ENCODE measurements at regions not wholly inside any gene's neighbourhood (a gene's known extent, or its start where the extent isn't known, plus 50 kb on each side); places are given as distances from the start of the nearest gene placed in this dataset.

GRCh38 chr10:104516986-104517385 lies 124.1 kb upstream of the SORCS3 start:
- no TSS peak for BruUV-seq (replicated peaks)
- ChIA-PET CTCF (ENCODE audit: low intra/inter-chr PET ratio, low total read pairs) (no interaction called here), POLR2A (no interaction called here)
- Histone ChIP-seq H3K9ac (ENCODE audit: insufficient read depth, low read depth, low read length) (no peak overlapping the region), H4K20me1 (ENCODE audit: insufficient read depth, low read length) (no peaks in the 10 kb centered on the region), H3K4me1 (ENCODE audit: insufficient read depth, low read length) (no peaks in the 10 kb centered on the region), H2AFZ (ENCODE audit: low read length) (no peak overlapping the region), H3K27ac (ENCODE audit: extremely low read length, insufficient read depth, low read length) (no peak overlapping the region), H3K4me3 (replicated peaks in 1 of 3; ENCODE audit: insufficient read depth in 1 of 3, low read depth in 2 of 3, low read length in 3 of 3) (no peak overlapping the region), H3K36me3 (replicated peaks in 1 of 2; ENCODE audit: control insufficient read depth in 1 of 2, insufficient read depth in 2 of 2, low read length in 2 of 2) (no peaks in the 10 kb centered on the region), H3K9me3 (ENCODE audit: low read length) (no peaks in the 10 kb centered on the region), H3K79me2 (ENCODE audit: insufficient read depth, low read length) (no peaks in the 10 kb centered on the region), H3K4me2 (ENCODE audit: low read depth, low read length) (no peak overlapping the region), H3K27me3 (ENCODE audit: control insufficient read depth in 1 of 2, insufficient read depth in 2 of 2, low read length in 2 of 2) (no peaks in the 10 kb centered on the region; a peak in 2 of 5 replicates)
- TF ChIP-seq SNAPC5 (CRISPR knock-in tag; IDR thresholded peaks at IDR 0.05; ENCODE audit: borderline replicate concordance) (no peak), MIER3 (CRISPR knock-in tag; IDR thresholded peaks at IDR 0.05; ENCODE audit: borderline replicate concordance) (no peak), CSRNP2 (CRISPR knock-in tag; conservative IDR thresholded peaks at IDR 0.05; ENCODE audit: low read depth) (no peak), ZFP82 (CRISPR knock-in tag; IDR thresholded peaks at IDR 0.05; ENCODE audit: borderline replicate concordance) (no peak), ZBTB8A (CRISPR knock-in tag; IDR thresholded peaks at IDR 0.05; ENCODE audit: borderline replicate concordance, low read depth) (no peak)
- intact Hi-C loops (cut with micrococcal nuclease; ENCODE audit: unreplicated experiment), result no loop called here
- ATAC-seq (no peak), FAIRE-seq (no peak), DNase-seq (ENCODE audit: low spot score) (no peak)
- WGBS (ENCODE audit: low lambda C conversion rate), result 0% methylated on average over 1 of the region's 2 CpGs
- in situ Hi-C loops (cut with HindIII; ENCODE audit: extremely low pct_ligation_motif_present, low pct_unique_long_range_greater_than_20kb), result no loop called here

- H3K79me2 ChIP-seq (ENCODE audit: insufficient read depth, low read length), result no peaks in the 10 kb centered on the region
- no peaks in the 10 kb centered on the region for H3K36me3 ChIP-seq (replicated peaks in 1 of 2; ENCODE audit: control insufficient read depth in 1 of 2, insufficient read depth in 2 of 2, low read length in 2 of 2)
- ChIA-PET POLR2A (no interaction called here), CTCF (ENCODE audit: low intra/inter-chr PET ratio, low total read pairs) (no interaction called here)
- DNase-seq (ENCODE audit: low spot score) (no peak), ATAC-seq (no peak), FAIRE-seq (no peak)
- no peaks in the 10 kb centered on the region for H4K20me1 ChIP-seq (ENCODE audit: insufficient read depth, low read length)
- H3K27me3 ChIP-seq (ENCODE audit: control insufficient read depth in 1 of 2, insufficient read depth in 2 of 2, low read length in 2 of 2), result no peaks in the 10 kb centered on the region; a peak in 2 of 5 replicates
- no peaks in the 10 kb centered on the region for H3K4me1 ChIP-seq (ENCODE audit: insufficient read depth, low read length)
- no peaks in the 10 kb centered on the region for H3K9me3 ChIP-seq (ENCODE audit: low read length)
- no TSS peak for BruUV-seq (replicated peaks)
- in situ Hi-C loops (cut with HindIII; ENCODE audit: extremely low pct_ligation_motif_present, low pct_unique_long_range_greater_than_20kb), result no loop called here
- TF ChIP-seq ARNT (IDR thresholded peaks at IDR 0.05) (no peak), ETV6 (CRISPR knock-in tag; conservative IDR thresholded peaks at IDR 0.05) (no peak), E2F1 (CRISPR knock-in tag; IDR thresholded peaks at IDR 0.05) (no peak), LCORL (IDR thresholded peaks at IDR 0.05) (no peak), LCORL (CRISPR knock-in tag; IDR thresholded peaks at IDR 0.05) (no peak), ZNF501 (CRISPR knock-in tag; IDR thresholded peaks at IDR 0.05) (no peak), CHD2 (IDR thresholded peaks at IDR 0.05; ENCODE audit: low read depth, low read length) (no peak), NFIB (CRISPR knock-in tag; IDR thresholded peaks at IDR 0.05; ENCODE audit: borderline replicate concordance) (no peak), RARA (CRISPR knock-in tag; IDR thresholded peaks at IDR 0.05) (no peak), HHEX (CRISPR knock-in tag; IDR thresholded peaks at IDR 0.05) (no peak)
- no peak overlapping the region for H3K4me3 ChIP-seq (replicated peaks in 1 of 3; ENCODE audit: insufficient read depth in 1 of 3, low read depth in 2 of 3, low read length in 3 of 3)
- no peak overlapping the region for H3K9ac ChIP-seq (ENCODE audit: insufficient read depth, low read depth, low read length)
- no peak overlapping the region for H3K27ac ChIP-seq (ENCODE audit: extremely low read length, insufficient read depth, low read length)
- intact Hi-C loops (cut with micrococcal nuclease; ENCODE audit: unreplicated experiment), result no loop called here
- H3K4me2 ChIP-seq (ENCODE audit: low read depth, low read length), result no peak overlapping the region
- WGBS (ENCODE audit: low lambda C conversion rate), result 3% methylated on average over 4 of the region's 4 CpGs
- H2AFZ ChIP-seq (ENCODE audit: low read length), result no peak overlapping the region
These were observed 123.1 kb upstream of the SORCS3 start for GRCh38 chr10:104517946-104518345.
